SHP77 (cell line): ENCODE measurements at regions not wholly inside any gene's neighbourhood (a gene's known extent, or its start where the extent isn't known, plus 50 kb on each side); places are given as distances from the start of the nearest gene placed in this dataset.
"Not testable (repeated sequence)": the region's sequence is repeated elsewhere in the genome, so short reads cannot be mapped to it uniquely, and the experiment has no call there.

Experiments used
- DNase-seq, 2 experiments: peaks; one replicate each; lab custom pipeline; 2025; lab: John Stamatoyannopoulos, UW

DNA sequence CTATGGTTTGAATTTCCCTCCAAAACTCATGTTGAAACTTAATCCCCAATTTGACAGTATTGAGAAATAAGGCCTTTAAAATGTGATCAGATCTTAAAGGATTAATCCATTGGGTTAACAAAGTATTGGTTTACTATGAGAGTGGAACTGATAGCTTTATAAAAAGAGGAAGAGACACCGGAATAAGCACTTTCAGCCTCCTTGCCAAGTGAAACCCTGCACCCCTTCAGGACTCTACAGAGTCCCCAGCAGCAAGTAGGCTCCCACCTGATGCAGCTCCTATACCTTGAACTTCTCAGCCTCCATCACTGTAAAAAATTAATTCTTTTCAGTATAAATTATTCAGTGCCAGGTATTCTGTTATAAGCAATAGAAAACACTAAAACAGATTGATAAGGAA is 348.3 kb downstream of the CGGBP1 start:
- no peak for DNase-seq

GRCh38 chr3:87710028-87710427 is 348.8 kb downstream of the CGGBP1 start:
- DNase-seq, result no peak

GRCh38 chr3:87706176-87706575 is 352.6 kb downstream of the CGGBP1 start:
- no peak for DNase-seq

DNA sequence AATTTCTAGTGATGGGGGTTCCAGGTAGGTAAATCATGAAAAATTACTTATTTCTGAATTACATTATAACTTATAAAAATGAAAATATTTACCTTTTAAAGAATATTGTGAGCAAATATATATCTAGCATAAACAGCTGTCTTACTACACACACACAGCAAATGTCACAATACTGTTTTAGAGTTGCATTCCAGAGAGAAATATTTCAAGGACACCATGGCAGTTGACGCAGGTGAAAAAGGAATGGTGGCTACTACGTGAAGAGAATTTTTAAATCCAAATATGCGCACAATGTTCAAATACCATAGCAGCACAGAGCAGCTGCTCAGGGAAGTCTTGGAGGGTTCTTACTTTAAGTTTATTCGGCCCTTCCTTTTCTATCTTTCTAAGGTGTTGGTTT is 356.2 kb downstream of the CGGBP1 start:
- no peak for DNase-seq

- DNase-seq, result peak; percentile 69 to 79
Observed at GRCh38 chr3:87696124-87697013, 362.4 kb downstream of the CGGBP1 start.

GRCh38 chr3:87694678-87695077 is 364.1 kb downstream of the CGGBP1 start:
- peak; percentile 68 to 81 for DNase-seq

GRCh38 chr3:87691109-87691508 is 367.7 kb downstream of the CGGBP1 start:
- no peak for DNase-seq

- DNase-seq, result not testable (repeated sequence)
Observed at GRCh38 chr3:87678984-87679660, 379.7 kb downstream of the CGGBP1 start.

- DNase-seq, result no peak
Observed at GRCh38 chr3:87674397-87675161, 384.2 kb downstream of the CGGBP1 start.

DNA sequence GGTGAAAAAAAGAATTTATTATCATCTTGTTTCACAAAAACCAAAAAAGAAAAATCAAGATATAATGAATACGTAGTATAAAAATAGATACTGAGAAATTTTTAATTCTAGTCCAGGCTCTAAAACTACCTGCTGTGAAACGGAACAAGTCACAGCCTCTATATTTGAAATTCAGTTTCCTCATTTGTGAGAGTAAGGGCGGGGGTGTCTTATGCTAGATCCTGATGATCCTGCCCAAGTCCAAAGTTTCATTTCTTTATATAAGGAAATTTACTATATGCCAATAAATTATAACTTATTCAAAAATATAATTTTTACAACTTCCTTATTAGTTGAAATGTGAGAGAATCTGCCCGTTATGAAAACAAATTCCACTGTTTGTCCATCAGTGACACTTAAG is 385.7 kb downstream of the CGGBP1 start:
- no peak for DNase-seq

DNA sequence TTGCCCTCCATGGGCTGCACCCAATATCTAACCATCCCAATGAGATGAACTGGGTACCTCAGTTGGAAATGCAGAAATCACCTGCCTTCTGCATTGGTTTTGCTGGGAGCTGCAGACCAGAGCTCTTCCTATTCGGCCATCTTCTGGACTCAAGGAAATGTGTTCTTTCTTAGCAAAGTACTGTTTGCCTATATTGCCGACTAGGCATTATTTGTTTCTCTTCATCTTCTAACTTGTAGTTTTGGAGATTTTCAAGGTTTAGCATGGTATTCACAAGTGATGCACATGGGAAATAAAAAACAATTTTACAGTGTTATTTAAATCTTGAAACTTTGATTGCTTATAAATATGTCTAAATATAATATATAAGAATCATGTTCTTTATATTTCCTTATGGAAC is 377.8 kb upstream of the POU1F1 start:
- DNase-seq, result no peak

GRCh38 chr3:87653138-87653537 is 376.8 kb upstream of the POU1F1 start:
- DNase-seq, result not testable (repeated sequence)

- no peak for DNase-seq
Observed at GRCh38 chr3:87634426-87634825, 358.0 kb upstream of the POU1F1 start.

DNA sequence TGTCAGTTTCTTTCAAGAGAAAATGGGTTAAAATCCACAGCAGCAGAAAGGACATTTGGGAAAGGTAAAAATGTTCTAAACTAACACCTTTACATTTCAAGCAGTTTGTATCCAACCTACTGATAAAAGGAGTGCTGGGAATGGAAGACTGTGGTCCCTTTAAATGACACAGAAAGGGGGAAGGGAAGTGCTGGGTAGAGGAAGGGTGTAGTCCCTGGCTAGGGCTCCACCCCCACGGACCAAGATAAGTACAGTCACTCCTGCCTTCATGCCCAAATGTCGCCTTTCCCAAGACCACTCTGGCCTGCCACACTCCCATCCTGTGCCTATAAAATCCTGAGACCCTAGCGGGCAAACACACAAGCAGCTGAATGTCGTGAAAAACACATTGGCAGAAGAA is 350.9 kb upstream of the POU1F1 start:
- DNase-seq, result no peak

DNA sequence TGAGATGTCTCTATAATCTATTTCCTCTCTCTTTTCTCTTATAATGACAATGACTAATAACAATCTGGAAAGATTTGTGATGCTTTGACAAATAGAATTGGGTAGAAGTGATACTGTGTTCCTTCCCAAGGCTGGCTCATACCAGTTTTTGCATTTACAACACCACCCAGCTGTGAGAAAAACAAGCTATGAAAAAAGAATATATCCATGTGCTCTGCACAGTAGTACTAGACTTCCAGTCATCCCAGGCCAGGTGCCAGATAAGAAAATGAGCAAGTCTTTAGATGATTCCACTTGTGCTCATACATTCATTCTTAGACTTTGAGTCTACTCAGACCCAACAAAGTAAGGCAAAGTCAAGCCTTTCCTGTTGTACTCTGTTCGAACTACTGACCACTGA is 350.2 kb upstream of the POU1F1 start:
- no peak for DNase-seq

DNA sequence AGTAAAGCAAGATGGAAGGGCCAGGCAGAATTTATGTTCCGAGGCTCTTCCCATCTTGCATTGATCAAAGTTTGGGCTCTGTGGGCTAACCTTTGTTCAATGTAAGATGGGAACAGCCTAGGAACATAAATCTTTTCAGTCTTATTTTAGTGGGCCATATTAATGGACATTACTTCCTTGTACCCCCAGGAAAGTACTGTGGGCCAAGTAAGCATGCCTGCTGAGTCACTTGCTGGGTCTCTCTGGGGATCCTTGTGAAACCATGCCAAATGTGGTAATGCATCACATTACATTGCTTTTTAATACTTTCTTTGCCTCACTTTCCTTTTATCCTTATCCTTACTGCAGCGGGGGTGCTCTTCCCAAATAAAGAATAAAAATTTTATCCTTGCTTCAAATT is 349.5 kb upstream of the POU1F1 start:
- DNase-seq, result no peak

GRCh38 chr3:87624860-87625259 is 348.5 kb upstream of the POU1F1 start:
- DNase-seq, result no peak

DNA sequence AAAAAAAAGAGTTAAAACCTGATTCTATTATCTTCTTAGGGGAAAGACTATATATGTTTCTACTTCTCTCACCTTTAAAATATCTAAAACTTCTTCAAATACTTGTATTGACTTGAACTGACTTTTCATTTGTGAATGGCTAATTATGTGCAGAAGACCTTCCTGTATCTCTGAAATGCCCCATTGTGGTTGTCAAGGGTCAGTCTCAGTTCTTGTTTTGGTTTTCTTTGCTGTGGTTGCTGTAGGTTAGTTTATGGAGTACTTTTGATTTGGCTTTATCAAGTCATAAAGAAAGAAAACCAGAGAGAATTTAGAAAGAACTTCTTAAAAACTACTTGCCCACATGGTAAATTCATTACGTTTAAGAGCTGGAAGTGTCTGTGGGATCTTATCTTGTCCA is 345.3 kb upstream of the POU1F1 start:
- DNase-seq, result no peak

- no peak for DNase-seq
Observed at GRCh38 chr3:87615506-87615905, 339.1 kb upstream of the POU1F1 start.

DNA sequence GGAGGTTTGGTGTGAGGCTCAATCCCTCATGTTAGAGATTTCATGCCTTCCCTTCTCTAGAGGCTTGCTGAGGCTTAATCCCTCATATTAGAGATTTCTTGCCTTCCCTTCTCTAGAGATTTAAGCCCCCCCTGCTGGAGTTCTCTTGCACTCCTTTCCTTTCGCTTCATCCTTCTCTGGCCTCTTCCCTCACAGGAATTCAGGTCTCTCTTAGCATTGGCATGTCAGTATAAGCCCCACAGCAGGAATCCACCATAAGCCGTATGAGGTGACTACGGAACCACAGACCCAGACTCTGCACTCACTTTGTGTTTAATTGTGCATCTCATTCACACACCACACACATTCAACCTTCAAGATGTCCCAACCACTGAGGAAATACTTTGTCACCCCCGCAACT is 338.6 kb upstream of the POU1F1 start:
- no peak for DNase-seq

DNA sequence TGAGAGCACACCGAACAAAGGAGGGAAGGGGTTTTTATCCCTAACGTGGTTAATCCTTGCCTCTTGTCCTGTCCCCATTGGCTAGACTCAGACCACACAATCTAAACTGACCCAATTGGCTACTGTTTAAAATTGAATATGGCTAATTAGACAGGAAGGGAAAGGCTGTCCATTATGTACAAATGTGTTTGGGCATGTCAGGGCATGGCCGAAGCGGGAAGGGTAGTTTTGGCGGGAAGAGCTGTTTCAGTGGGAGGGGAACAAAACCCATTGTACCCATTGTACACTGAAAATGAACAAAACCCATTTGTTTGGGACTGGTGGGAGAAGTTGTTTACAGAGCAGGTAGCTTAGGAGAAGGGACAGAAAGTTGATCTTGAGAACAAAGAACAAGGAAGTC is 330.9 kb upstream of the POU1F1 start:
- DNase-seq, result no peak

GRCh38 chr3:87595798-87596197 is 319.4 kb upstream of the POU1F1 start:
- DNase-seq, result no peak

DNA sequence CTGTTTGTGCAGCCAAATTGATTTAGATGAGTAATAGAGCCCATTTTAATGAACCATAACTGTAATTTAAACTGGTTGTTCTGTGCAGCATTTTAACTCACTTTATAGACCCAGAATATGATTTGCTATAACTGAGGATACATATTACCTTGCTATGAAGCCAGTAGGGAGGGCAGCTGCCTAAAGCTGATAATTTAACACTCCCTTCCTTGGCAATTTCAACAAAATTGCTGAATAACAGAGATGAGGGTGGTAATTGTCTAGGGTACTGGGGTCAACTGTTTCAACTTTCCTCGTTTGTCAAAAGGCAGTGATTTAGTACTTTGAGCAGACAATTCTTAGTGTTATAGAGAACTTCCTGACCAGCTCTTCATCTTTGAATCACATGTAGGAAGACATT is 304.9 kb upstream of the POU1F1 start:
- DNase-seq, result no peak
